ENCODE measurements at regions not wholly inside any gene's neighbourhood (a gene's known extent, or its start where the extent isn't known, plus 50 kb on each side); places are given as distances from the start of the nearest gene placed in this dataset.

- Mint-ChIP-seq H3K36me3 (ENCODE audit: low read depth) (no peaks in the 10 kb centered on the region), H3K4me1 (ENCODE audit: low read depth) (no peaks in the 10 kb centered on the region), H3K4me3 (no peak overlapping the region), H3K27me3 (no peaks in the 10 kb centered on the region), H3K27ac (no peak overlapping the region), H3K9me3 (no peaks in the 10 kb centered on the region)
- intact Hi-C loops (cut with micrococcal nuclease): no loop called here
Observed at GRCh38 chr4:10736895-10737294, 52.3 kb upstream of the CLNK start.

- H3K36me3 Mint-ChIP-seq (ENCODE audit: low read depth): no peaks in the 10 kb centered on the region
- H3K27me3 Mint-ChIP-seq: no peaks in the 10 kb centered on the region
- no peak overlapping the region for H3K27ac Mint-ChIP-seq
- no peak overlapping the region for H3K4me3 Mint-ChIP-seq
- intact Hi-C loops (cut with micrococcal nuclease): no loop called here
- H3K9me3 Mint-ChIP-seq: no peaks in the 10 kb centered on the region
- H3K4me1 Mint-ChIP-seq (ENCODE audit: low read depth): no peaks in the 10 kb centered on the region
Observed at GRCh38 chr4:10736266-10736665, 51.7 kb upstream of the CLNK start.

- Mint-ChIP-seq H3K36me3 (ENCODE audit: low read depth) (no peaks in the 10 kb centered on the region), H3K4me1 (ENCODE audit: low read depth) (no peaks in the 10 kb centered on the region), H3K27me3 (no peaks in the 10 kb centered on the region), H3K4me3 (no peak overlapping the region), H3K27ac (no peak overlapping the region), H3K9me3 (no peaks in the 10 kb centered on the region)
- intact Hi-C loops (cut with micrococcal nuclease): no loop called here
Observed at GRCh38 chr4:10734697-10735096, 50.1 kb upstream of the CLNK start.
